ENCODE measurements at regions not wholly inside any gene's neighbourhood (a gene's known extent, or its start where the extent isn't known, plus 50 kb on each side); places are given as distances from the start of the nearest gene placed in this dataset.

GRCh38 chr10:90204131-90204955, 503.0 kb downstream of the KIF20B start:
- no peak for DNase-seq (ENCODE audit: low read depth)

DNA sequence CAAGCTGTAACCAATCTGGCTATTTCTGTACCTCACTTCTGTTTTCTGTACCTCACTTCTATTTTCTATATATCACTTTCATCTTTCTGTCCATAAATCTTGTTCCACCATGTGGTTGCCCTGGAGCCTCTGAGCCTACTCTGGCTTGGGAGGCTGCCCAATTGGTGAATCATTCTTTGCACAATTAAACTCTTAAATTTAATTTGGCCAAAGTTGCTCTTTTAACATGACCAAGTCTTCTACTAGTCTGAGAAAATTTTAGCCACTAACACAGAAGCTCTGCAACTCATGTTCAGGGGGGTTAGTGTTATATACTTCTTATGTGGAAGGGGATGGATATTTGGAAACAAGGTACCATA, 503.5 kb downstream of the KIF20B start:
- DNase-seq (ENCODE audit: low read depth): no peak
- TF ChIP-seq CTCF (IDR thresholded peaks at IDR 0.05; ENCODE audit: low read depth, low read length, missing control alignments): no peak
- no peak overlapping the region for H3K4me3 ChIP-seq (ENCODE audit: low read depth, low read length)

More at GRCh38 chr10:90204131-90204955, 503.0 kb downstream of the KIF20B start:
- no peak overlapping the region for H3K4me3 ChIP-seq (ENCODE audit: low read depth, low read length)
- no peak for TF ChIP-seq CTCF (IDR thresholded peaks at IDR 0.05; ENCODE audit: low read depth, low read length, missing control alignments)

GRCh38 chr10:90205340-90205739, 503.9 kb downstream of the KIF20B start:
- DNase-seq (ENCODE audit: low read depth): no peak
- no peak overlapping the region for H3K4me3 ChIP-seq (ENCODE audit: low read depth, low read length)
- TF ChIP-seq CTCF (IDR thresholded peaks at IDR 0.05; ENCODE audit: low read depth, low read length, missing control alignments): no peak

- no peak for TF ChIP-seq CTCF (IDR thresholded peaks at IDR 0.05; ENCODE audit: low read depth, low read length, missing control alignments)
- no peak overlapping the region for H3K4me3 ChIP-seq (ENCODE audit: low read depth, low read length)
- DNase-seq (ENCODE audit: low read depth): no peak
These were observed 512.0 kb downstream of the KIF20B start for GRCh38 chr10:90213346-90213745.

- no peak for DNase-seq (ENCODE audit: low read depth)
- H3K4me3 ChIP-seq (ENCODE audit: low read depth, low read length): no peak overlapping the region
- TF ChIP-seq CTCF (IDR thresholded peaks at IDR 0.05; ENCODE audit: low read depth, low read length, missing control alignments): no peak
These were observed 517.5 kb downstream of the KIF20B start for GRCh38 chr10:90218846-90219245.

DNA sequence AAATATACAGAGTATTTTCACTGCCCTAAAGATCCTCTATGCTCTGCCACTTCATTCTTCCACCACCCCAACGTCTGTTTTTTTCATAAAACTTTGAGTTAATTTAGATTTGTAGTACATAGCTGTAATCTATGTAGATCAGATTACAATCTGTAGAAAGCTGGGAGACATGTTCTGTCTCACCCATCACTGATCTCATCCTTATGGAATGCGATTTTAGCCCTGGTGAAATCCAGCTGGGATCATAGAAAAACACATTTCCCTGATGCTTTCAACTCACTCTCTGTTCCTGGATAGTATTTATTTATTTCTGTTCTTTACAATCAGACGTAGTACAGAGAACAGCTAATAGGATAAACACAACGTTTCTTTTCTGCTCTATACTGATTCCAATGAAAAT, 521.0 kb downstream of the KIF20B start:
- TF ChIP-seq CTCF (IDR thresholded peaks at IDR 0.05; ENCODE audit: low read depth, low read length, missing control alignments): no peak
- no peak overlapping the region for H3K4me3 ChIP-seq (ENCODE audit: low read depth, low read length)
- DNase-seq (ENCODE audit: low read depth): no peak

GRCh38 chr10:90222939-90223338, 521.5 kb downstream of the KIF20B start:
- no peak overlapping the region for H3K4me3 ChIP-seq (ENCODE audit: low read depth, low read length)
- DNase-seq (ENCODE audit: low read depth): no peak
- no peak for TF ChIP-seq CTCF (IDR thresholded peaks at IDR 0.05; ENCODE audit: low read depth, low read length, missing control alignments)

Measured in GM12864 (cell line).